Fibroblast of villous mesenchyme (primary cell): ENCODE measurements at regions not wholly inside any gene's neighbourhood (a gene's known extent, or its start where the extent isn't known, plus 50 kb on each side); places are given as distances from the start of the nearest gene placed in this dataset.

ENCODE experiments used
- DNase-seq: peaks from one replicate; pipeline ENCODE4 v3.0.0-alpha.2; 2010; ENCODE audit warnings: low read depth
- H3K4me3 ChIP-seq: 2 replicates; pipeline ENCODE4 v1.5.1; 2011; ENCODE audit warnings: low read depth, mild to moderate bottlenecking, low read length
- CTCF ChIP-seq: IDR thresholded peaks from 2 replicates; pipeline ENCODE4 v1.5.1; 2012; ENCODE audit warnings: low read depth, mild to moderate bottlenecking, low read length; ENCODE audit not compliant: insufficient read depth

- no peak for DNase-seq
- no peak overlapping the region for H3K4me3 ChIP-seq
- no peak for TF ChIP-seq CTCF
These were observed 67.0 kb upstream of the IFNG-AS1 start for GRCh38 chr12:67922245-67922644.

DNA sequence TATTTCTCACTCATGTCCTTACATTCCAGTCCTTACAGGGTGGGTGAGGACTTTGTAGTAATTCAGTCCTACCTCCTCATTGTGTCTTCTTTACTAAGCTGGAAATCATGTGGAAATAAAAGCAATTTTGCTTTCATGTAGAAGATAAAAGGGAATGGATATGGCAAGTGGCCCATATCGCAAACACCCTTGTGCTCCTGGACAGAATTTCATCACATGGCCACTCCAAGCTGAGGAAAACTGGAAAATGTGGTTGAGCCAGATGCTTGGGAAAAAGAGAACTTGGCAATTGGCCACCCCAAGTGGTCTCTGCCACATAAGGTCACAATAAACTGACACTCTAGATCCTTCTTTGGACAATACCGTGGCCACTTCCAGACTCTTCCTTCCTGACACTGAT is 64.2 kb upstream of the IFNG-AS1 start:
- peak; percentile 23 for DNase-seq
- no peak for TF ChIP-seq CTCF

DNA sequence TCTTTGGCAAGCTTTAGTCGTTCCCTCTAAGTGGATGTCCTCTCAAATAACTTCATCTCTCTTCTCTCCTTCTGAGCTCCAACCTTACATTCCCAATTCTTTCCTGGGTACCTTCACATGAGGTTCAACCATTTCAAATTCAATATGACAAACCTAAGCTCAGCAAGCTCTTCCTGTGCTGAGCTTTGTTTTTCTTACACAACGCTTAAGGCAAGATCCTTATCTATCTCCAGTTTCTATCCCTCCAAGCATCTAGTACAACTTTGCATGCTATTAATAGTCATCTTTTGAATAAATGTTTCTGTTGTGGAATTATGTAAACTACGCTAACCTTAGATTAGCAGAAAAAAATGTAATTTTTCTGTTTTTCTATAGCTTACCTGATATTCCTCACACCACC is 63.7 kb upstream of the IFNG-AS1 start:
- no peak for TF ChIP-seq CTCF
- DNase-seq, result peak; percentile 63
- H3K4me3 ChIP-seq, result no peak overlapping the region

More for the DNA sequence above, 64.2 kb upstream of the IFNG-AS1 start:
- no peak overlapping the region for H3K4me3 ChIP-seq

GRCh38 chr12:67926063-67926462 is 63.2 kb upstream of the IFNG-AS1 start:
- no peak for TF ChIP-seq CTCF
- no peak for DNase-seq
- no peak overlapping the region for H3K4me3 ChIP-seq

GRCh38 chr12:67927324-67927723 is 61.9 kb upstream of the IFNG-AS1 start:
- no peak for DNase-seq
- H3K4me3 ChIP-seq, result no peak overlapping the region
- TF ChIP-seq CTCF, result no peak

DNA sequence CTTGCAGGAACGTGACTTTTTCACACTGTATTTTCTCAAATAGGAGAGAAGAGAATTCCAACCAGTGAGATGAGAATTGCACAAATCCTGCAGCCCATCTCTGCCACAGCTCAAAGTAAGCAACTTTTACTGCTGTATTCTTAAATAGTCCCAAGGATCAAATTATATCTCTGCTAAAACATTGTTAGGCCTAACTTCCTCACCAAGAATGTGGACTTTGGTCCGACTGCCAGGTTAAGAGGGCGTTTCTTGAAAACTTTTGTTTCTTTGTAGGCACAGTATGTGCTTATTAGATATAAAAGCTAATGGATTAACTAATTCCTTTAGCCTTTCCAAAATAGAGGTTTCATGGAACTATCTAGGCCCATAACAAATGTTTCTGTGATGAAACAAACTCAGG is 61.4 kb upstream of the IFNG-AS1 start:
- no peak overlapping the region for H3K4me3 ChIP-seq
- no peak for TF ChIP-seq CTCF
- DNase-seq, result no peak

DNA sequence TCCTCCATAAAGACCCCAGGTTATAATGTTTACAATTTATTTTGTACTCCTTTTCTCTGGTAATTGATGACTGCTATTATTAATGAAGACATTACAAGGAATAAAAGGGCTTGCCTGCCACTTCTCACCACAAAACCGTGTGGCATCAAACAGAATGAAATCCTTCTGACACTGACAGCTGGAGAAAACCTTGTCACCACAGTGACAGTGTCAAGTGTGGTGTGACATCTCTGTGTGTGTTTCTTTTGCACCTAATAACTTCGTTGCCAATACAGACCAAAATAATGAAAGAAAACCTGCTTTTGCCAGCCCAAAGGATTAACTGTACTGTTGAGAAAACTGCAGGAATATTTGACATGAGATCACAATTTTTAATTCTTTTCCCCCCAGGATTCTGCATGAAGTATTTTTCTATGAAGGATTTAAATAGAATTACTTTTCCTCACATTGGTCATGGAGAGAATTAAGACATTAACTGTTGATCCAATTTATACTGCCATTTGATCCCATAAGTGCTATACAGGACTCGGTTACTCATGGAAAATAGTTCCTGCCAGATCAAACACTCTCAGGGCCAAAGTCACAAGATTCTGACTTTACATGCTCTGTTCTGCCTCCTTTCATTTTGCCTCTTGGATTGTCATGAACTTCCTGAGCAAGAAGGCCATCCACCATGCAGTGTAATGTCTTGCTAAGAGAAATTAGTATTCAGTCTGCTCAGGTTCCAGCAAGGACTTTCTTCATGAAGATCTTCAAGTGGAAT is 60.4 kb upstream of the IFNG-AS1 start:
- TF ChIP-seq CTCF, result no peak
- no peak for DNase-seq
- H3K4me3 ChIP-seq, result no peak overlapping the region
